H1 (cell line): ENCODE measurements at regions not wholly inside any gene's neighbourhood (a gene's known extent, or its start where the extent isn't known, plus 50 kb on each side); places are given as distances from the start of the nearest gene placed in this dataset.

ENCODE experiments used
- CTCF ChIA-PET: fragments of 300-600 bp; sonication (Branson Sonifier 250); formaldehyde crosslinking; loops from one replicate; lab custom pipeline; 2021; ENCODE audit not compliant: partially characterized antibody; lab: Charles Lee
- POLR2A ChIA-PET: fragments of 300-600 bp; sonication (Branson Sonifier 250); formaldehyde crosslinking; loops from one replicate; lab custom pipeline; 2021; ENCODE audit warnings: inconsistent platforms; ENCODE audit not compliant: partially characterized antibody; lab: Charles Lee
- DNase-seq, 2 experiments: peaks; one replicate each; pipeline versions ENCODE4 v3.0.0 to v3.0.0-alpha.2; 2010 to 2022; ENCODE audit warnings: low spot score in 2 of 2, low read depth in 1 of 2, mixed read lengths in 1 of 2
- FAIRE-seq: peaks from 2 replicates; lab custom pipeline; 2011; peaks lifted over from hg19 to GRCh38; lab: Jason Lieb, UNC
- H2AFZ ChIP-seq: 2 replicates; pipeline ENCODE4 v1.8.1; 2012; ENCODE audit warnings: low read length, inconsistent platforms
- H2AK5ac ChIP-seq: 2 replicates; pipeline ENCODE4 v1.6.1; 2013; ENCODE audit warnings: low read depth, low read length
- H2BK120ac ChIP-seq: replicated peaks from 2 replicates; pipeline ENCODE3; 2013; ENCODE audit warnings: low read depth, low read length, inconsistent platforms
- H2BK12ac ChIP-seq: 2 replicates; pipeline ENCODE4 v1.6.1; 2013; ENCODE audit warnings: low read depth, low read length
- H2BK15ac ChIP-seq: 2 replicates; pipeline ENCODE4 v1.6.1; 2013; ENCODE audit warnings: low read length
- H2BK20ac ChIP-seq: 2 replicates; pipeline ENCODE4 v1.6.1; 2013; ENCODE audit warnings: low read length
- H2BK5ac ChIP-seq: 2 replicates; pipeline ENCODE4 v1.6.1; 2013; ENCODE audit warnings: low read depth, low read length
- H3K14ac ChIP-seq: 2 replicates; pipeline ENCODE4 v1.6.1; 2013; ENCODE audit warnings: inconsistent platforms; ENCODE audit not compliant: insufficient read length
- H3K18ac ChIP-seq: 2 replicates; pipeline ENCODE4 v1.6.1; 2013; ENCODE audit warnings: low read length; ENCODE audit errors: extremely low read depth
- H3K23ac ChIP-seq: 2 replicates; pipeline ENCODE4 v1.6.1; 2013; ENCODE audit warnings: inconsistent platforms; ENCODE audit not compliant: insufficient read length
- H3K23me2 ChIP-seq: 2 replicates; pipeline ENCODE4 v1.6.1; 2013; ENCODE audit warnings: low read depth, low read length
- H3K27ac ChIP-seq: 2 replicates; pipeline ENCODE4 v1.6.1; 2011; ENCODE audit warnings: low read depth, low read length, inconsistent platforms
- H3K27me3 ChIP-seq, 4 experiments: replicated peaks in 1 of 4; 1 replicate in 1 of 4; 2 replicates in 3 of 4; pipeline versions ENCODE4 v1.6.1 to v1.8.1; 2011 to 2013; ENCODE audit warnings: low read length in 3 of 4, mild to moderate bottlenecking in 3 of 4, inconsistent platforms in 2 of 4, mixed read lengths in 2 of 4, moderate library complexity in 1 of 4; ENCODE audit not compliant: control insufficient read depth in 3 of 4, insufficient read depth in 3 of 4; ENCODE audit errors: extremely low read depth in 1 of 4
- H3K36me3 ChIP-seq, 4 experiments: 2 replicates each; pipeline versions ENCODE4 v1.6.1 to v1.8.1; 2011 to 2013; ENCODE audit warnings: mild to moderate bottlenecking in 4 of 4, low read length in 3 of 4, moderate library complexity in 2 of 4, control low read depth in 1 of 4, inconsistent platforms in 1 of 4; ENCODE audit not compliant: insufficient read depth in 4 of 4, control insufficient read depth in 2 of 4
- H3K4ac ChIP-seq: replicated peaks from 2 replicates; pipeline ENCODE3; 2013; ENCODE audit warnings: low read length, low read depth, mixed read lengths, inconsistent platforms; ENCODE audit not compliant: insufficient read length
- H3K4me1 ChIP-seq, 4 experiments: replicated peaks in 1 of 4; 1 replicate in 1 of 4; 2 replicates in 3 of 4; pipeline versions ENCODE4 v1.6.1 to v1.8.1; 2011 to 2013; ENCODE audit warnings: low read length in 3 of 4, inconsistent platforms in 2 of 4, mixed read lengths in 1 of 4; ENCODE audit not compliant: insufficient read depth in 4 of 4, control insufficient read depth in 3 of 4
- H3K4me2 ChIP-seq, 2 experiments: 2 replicates each; pipeline versions ENCODE4 v1.6.1 to v1.8.1; 2011 to 2013; ENCODE audit warnings: low read depth in 2 of 2, low read length in 2 of 2, control low read depth in 1 of 2, inconsistent platforms in 1 of 2, mild to moderate bottlenecking in 1 of 2; ENCODE audit not compliant: insufficient read depth in 1 of 2
- H3K4me3 ChIP-seq, 4 experiments: fragments of 200-600, 300-600 bp in 1 of 4; sonication (generic), shearing (Covaris generic), sonication (Bioruptor Twin) in 1 of 4; 2 replicates each; pipeline versions ENCODE4 v1.5.1 to v1.8.1; 2011 to 2016; ENCODE audit warnings: low read length in 4 of 4, low read depth in 3 of 4, control low read depth in 2 of 4, inconsistent platforms in 2 of 4, mild to moderate bottlenecking in 2 of 4, mixed read lengths in 1 of 4, moderate library complexity in 1 of 4; ENCODE audit not compliant: insufficient read depth in 2 of 4; ENCODE audit errors: extremely low read depth in 1 of 4
- H3K56ac ChIP-seq: replicated peaks from 2 replicates; pipeline ENCODE3; 2013; ENCODE audit warnings: low read depth, mild to moderate bottlenecking, mixed read lengths, low read length, inconsistent platforms; ENCODE audit not compliant: insufficient read length
- H3K79me1 ChIP-seq: 2 replicates; pipeline ENCODE4 v1.6.1; 2013; ENCODE audit warnings: low read depth, low read length, control low read depth
- H3K79me2 ChIP-seq, 2 experiments: 2 replicates each; pipeline versions ENCODE4 v1.6.1 to v1.8.1; 2012 to 2013; ENCODE audit warnings: low read length in 2 of 2, mild to moderate bottlenecking in 2 of 2, inconsistent platforms in 1 of 2; ENCODE audit not compliant: insufficient read depth in 2 of 2, control insufficient read depth in 1 of 2
- H3K9ac ChIP-seq, 4 experiments: replicated peaks in 1 of 4; 1 replicate in 1 of 4; 2 replicates in 3 of 4; pipeline versions ENCODE4 v1.6.1 to v1.8.1; 2011 to 2013; ENCODE audit warnings: low read depth in 3 of 4, low read length in 3 of 4, control low read depth in 2 of 4, mild to moderate bottlenecking in 2 of 4, moderate library complexity in 2 of 4, inconsistent platforms in 1 of 4; ENCODE audit errors: extremely low read depth in 1 of 4
- H3K9me3 ChIP-seq, 2 experiments: 2 replicates each; pipeline versions ENCODE4 v1.6.1 to v1.8.1; 2012 to 2013; ENCODE audit warnings: mild to moderate bottlenecking in 2 of 2, moderate library complexity in 2 of 2, control low read depth in 1 of 2, inconsistent platforms in 1 of 2, low read depth in 1 of 2, low read length in 1 of 2, mixed read lengths in 1 of 2; ENCODE audit not compliant: insufficient read depth in 2 of 2
- H4K20me1 ChIP-seq, 2 experiments: replicated peaks in 1 of 2; 2 replicates each; pipeline versions ENCODE3 to v1.8.1; 2011 to 2013; ENCODE audit warnings: inconsistent platforms in 2 of 2, low read length in 2 of 2, mild to moderate bottlenecking in 1 of 2; ENCODE audit not compliant: insufficient read depth in 2 of 2, control insufficient read depth in 1 of 2
- H4K5ac ChIP-seq: 2 replicates; pipeline ENCODE4 v1.6.1; 2013; ENCODE audit warnings: low read length, low read depth, mixed read lengths, inconsistent platforms; ENCODE audit not compliant: insufficient read length
- H4K8ac ChIP-seq: 2 replicates; pipeline ENCODE4 v1.8.0; 2013; ENCODE audit warnings: mild to moderate bottlenecking, moderate library complexity, low read length, inconsistent platforms; ENCODE audit not compliant: insufficient read depth; ENCODE audit errors: extremely low read depth
- H4K91ac ChIP-seq: replicated peaks from 2 replicates; pipeline ENCODE3; 2013; ENCODE audit warnings: low read length, mixed read lengths, inconsistent platforms; ENCODE audit not compliant: insufficient read length
- BCL11A ChIP-seq, 2 experiments: IDR thresholded peaks; one replicate each; pipeline ENCODE4 v1.6.1; 2011; ENCODE audit warnings: low read depth in 2 of 2, low read length in 2 of 2, mild to moderate bottlenecking in 2 of 2
- E2F6 ChIP-seq: IDR thresholded peaks from 2 replicates; pipeline ENCODE4 v1.6.1; 2012; ENCODE audit warnings: inconsistent platforms
- GTF2F1 ChIP-seq: IDR thresholded peaks from 2 replicates; pipeline ENCODE4 v1.6.1; 2012; ENCODE audit warnings: low read depth, low read length, improper control_type of control experiment, borderline replicate concordance
- SP2 ChIP-seq: IDR thresholded peaks from 2 replicates; pipeline ENCODE4 v1.6.1; 2012; ENCODE audit warnings: mild to moderate bottlenecking, low read length, inconsistent platforms
- TAF1 ChIP-seq: IDR thresholded peaks from 2 replicates; pipeline ENCODE4 v1.6.1; 2011; ENCODE audit warnings: mild to moderate bottlenecking, low read depth, low read length
- YY1 ChIP-seq: IDR thresholded peaks from 2 replicates; pipeline ENCODE4 v1.6.1; 2011; ENCODE audit warnings: low read depth, mild to moderate bottlenecking, low read length
- WGBS, 2 experiments: shearing (Covaris generic) in 1 of 2; methylation state at CpG; one replicate each; pipeline versions ENCODE4 v1.1.6 to v1.1.7; 2013 to 2015; ENCODE audit warnings: low lambda C conversion rate in 2 of 2, mixed read lengths in 2 of 2, inconsistent platforms in 1 of 2, low coverage in 1 of 2, missing lambda C conversion rate in 1 of 2; ENCODE audit not compliant: insufficient replicate concordance in 2 of 2, insufficient coverage in 1 of 2, insufficient read length in 1 of 2; ENCODE audit errors: extremely low coverage in 1 of 2, missing lambda C conversion rate in 1 of 2; 5-methylcytosine and 5-hydroxymethylcytosine counted together

DNA sequence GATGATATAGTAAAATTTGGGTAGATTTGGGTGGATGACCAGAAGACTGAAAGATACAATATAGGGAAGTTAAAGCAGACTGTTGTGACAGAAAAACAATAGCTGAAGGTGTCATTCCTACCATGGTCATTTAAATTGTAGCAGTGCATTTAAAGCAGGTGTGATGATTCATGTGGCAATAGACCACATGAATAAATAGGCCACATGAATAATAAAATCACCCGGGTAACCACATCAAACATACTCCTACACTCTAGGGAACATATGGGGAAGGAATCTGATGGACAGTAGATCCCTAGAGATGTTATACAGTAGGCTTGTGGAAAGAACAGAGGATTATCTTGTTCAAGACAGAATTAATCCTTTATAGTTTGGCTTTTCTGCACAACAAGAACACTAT lies 392.6 kb downstream of the SLITRK5 start:
- DNase-seq (no peak), FAIRE-seq (no peak)
- Histone ChIP-seq H3K14ac (no peak overlapping the region), H2BK20ac (no peak overlapping the region), H3K4me1 (no peaks in the 10 kb centered on the region), H3K9me3 (no peaks in the 10 kb centered on the region), H3K79me1 (no peaks in the 10 kb centered on the region), H4K8ac (no peak overlapping the region), H3K23me2 (no peaks in the 10 kb centered on the region), H2AFZ (no peak overlapping the region), H2BK120ac (no peak overlapping the region), H3K36me3 (no peaks in the 10 kb centered on the region), H3K4me3 (no peak overlapping the region), H3K27me3 (no peaks in the 10 kb centered on the region), H2BK12ac (no peak overlapping the region), H4K5ac (no peak overlapping the region), H3K4me2 (no peak overlapping the region), H3K23ac (no peak overlapping the region), H2BK15ac (no peak overlapping the region), H3K56ac (no peak overlapping the region), H3K27ac (no peak overlapping the region), H3K18ac (no peak overlapping the region), H3K79me2 (no peaks in the 10 kb centered on the region), H4K20me1 (no peaks in the 10 kb centered on the region), H4K91ac (no peak overlapping the region), H3K9ac (no peak overlapping the region), H3K4ac (no peak overlapping the region), H2AK5ac (no peak overlapping the region), H2BK5ac (no peak overlapping the region)
- POLR2A ChIA-PET = no interaction called here
- 0% methylated on average over 1 of the region's 1 CpG; no CpG with 5 or more reads in 1 of the 2 experiments for WGBS, 2 experiments
- TF ChIP-seq TAF1 (no peak), E2F6 (no peak), GTF2F1 (no peak), BCL11A (IDR thresholded peaks at IDR 0.05; ENCODE audit: low read depth in 2 of 2, low read length in 2 of 2) (no peak), YY1 (no peak), SP2 (no peak)
- CTCF ChIA-PET = no interaction called here
